ENCODE measurements at regions not wholly inside any gene's neighbourhood (a gene's known extent, or its start where the extent isn't known, plus 50 kb on each side); places are given as distances from the start of the nearest gene placed in this dataset.

DNA sequence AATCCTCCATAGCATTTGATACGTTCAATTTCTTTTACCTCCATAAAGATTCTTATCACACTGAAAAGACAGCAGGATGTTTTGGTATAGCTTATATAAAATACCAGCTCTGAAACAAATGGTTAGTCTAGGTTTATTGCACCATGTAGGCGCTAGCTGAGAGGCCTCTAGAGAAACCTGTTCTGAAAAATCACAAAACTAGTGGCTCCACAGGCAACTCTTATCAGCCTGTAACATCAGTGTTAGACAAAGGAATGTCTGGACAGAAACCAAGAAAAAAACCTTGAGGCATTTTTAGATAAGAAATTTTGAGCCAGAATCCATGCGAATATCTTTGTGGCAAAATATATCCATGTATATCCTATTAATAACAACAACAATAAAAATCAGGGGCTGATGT is 440.4 kb upstream of the MAP2 start:
- Histone ChIP-seq H3K23me2 (ENCODE audit: insufficient read length, low read depth, low read length, poor library complexity, severe bottlenecking) (no peaks in the 10 kb centered on the region), H3K79me2 (ENCODE audit: insufficient read depth, low read length) (no peaks in the 10 kb centered on the region), H3K9me3 (ENCODE audit: control insufficient read depth, low read depth, low read length) (no peaks in the 10 kb centered on the region), H2BK12ac (ENCODE audit: insufficient read length, low read depth, low read length) (no peak overlapping the region), H2AFZ (ENCODE audit: low read length) (no peak overlapping the region), H4K5ac (ENCODE audit: insufficient read length, low read depth, low read length) (no peak overlapping the region), H2AK5ac (ENCODE audit: insufficient read length, low read length) (no peak overlapping the region), H3K23ac (ENCODE audit: insufficient read length, low read depth, low read length) (no peak overlapping the region), H3K4me1 (ENCODE audit: insufficient read depth, low read length) (no peaks in the 10 kb centered on the region), H3K4me2 (ENCODE audit: insufficient read depth, insufficient read length, low read length) (no peak overlapping the region), H3K4ac (ENCODE audit: low read depth, low read length) (no peak overlapping the region), H3T11ph (ENCODE audit: low read length) (no peak overlapping the region), H4K8ac (replicated peaks; ENCODE audit: insufficient read length, low read depth, low read length) (no peak overlapping the region), H4K91ac (ENCODE audit: insufficient read length, low read depth, low read length) (no peak overlapping the region), H3K18ac (ENCODE audit: insufficient read length, low read depth, low read length) (no peak overlapping the region), H2BK20ac (ENCODE audit: low read depth, low read length, poor library complexity, severe bottlenecking) (no peak overlapping the region), H2BK120ac (ENCODE audit: low read depth, low read length, poor library complexity, severe bottlenecking) (no peak overlapping the region), H3K14ac (ENCODE audit: insufficient read depth, low read length) (no peak overlapping the region), H3K9ac (ENCODE audit: extremely low read depth, insufficient read length, low read length) (no peak overlapping the region), H2BK5ac (ENCODE audit: insufficient read length, low read length) (no peak overlapping the region), H3K56ac (ENCODE audit: insufficient read length, low read depth, low read length) (no peak overlapping the region), H3K27ac (ENCODE audit: insufficient read length, low read depth, low read length) (no peak overlapping the region), H2BK15ac (ENCODE audit: low read depth, low read length) (no peak overlapping the region), H3K79me1 (ENCODE audit: insufficient read depth, low read depth, low read length, poor library complexity, severe bottlenecking) (no peaks in the 10 kb centered on the region), H4K20me1 (ENCODE audit: control insufficient read depth, insufficient read depth, insufficient read length) (no peaks in the 10 kb centered on the region), H3K27me3 (ENCODE audit: insufficient read depth, low read length) (no peaks in the 10 kb centered on the region; the same call in 1 of the 2 replicates)
- H3K4me1 Mint-ChIP-seq: no peaks in the 10 kb centered on the region; a peak in 1 of 4 replicates
- DNase-seq: no peak
- no peaks in the 10 kb centered on the region for H3K27me3 Mint-ChIP-seq (ENCODE audit: low read depth)
- TF ChIP-seq, protein P1, sequence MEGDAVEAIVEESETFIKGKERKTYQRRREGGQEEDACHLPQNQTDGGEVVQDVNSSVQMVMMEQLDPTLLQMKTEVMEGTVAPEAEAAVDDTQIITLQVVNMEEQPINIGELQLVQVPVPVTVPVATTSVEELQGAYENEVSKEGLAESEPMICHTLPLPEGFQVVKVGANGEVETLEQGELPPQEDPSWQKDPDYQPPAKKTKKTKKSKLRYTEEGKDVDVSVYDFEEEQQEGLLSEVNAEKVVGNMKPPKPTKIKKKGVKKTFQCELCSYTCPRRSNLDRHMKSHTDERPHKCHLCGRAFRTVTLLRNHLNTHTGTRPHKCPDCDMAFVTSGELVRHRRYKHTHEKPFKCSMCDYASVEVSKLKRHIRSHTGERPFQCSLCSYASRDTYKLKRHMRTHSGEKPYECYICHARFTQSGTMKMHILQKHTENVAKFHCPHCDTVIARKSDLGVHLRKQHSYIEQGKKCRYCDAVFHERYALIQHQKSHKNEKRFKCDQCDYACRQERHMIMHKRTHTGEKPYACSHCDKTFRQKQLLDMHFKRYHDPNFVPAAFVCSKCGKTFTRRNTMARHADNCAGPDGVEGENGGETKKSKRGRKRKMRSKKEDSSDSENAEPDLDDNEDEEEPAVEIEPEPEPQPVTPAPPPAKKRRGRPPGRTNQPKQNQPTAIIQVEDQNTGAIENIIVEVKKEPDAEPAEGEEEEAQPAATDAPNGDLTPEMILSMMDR (conservative IDR thresholded peaks at IDR 0.05): no peak
- H3K4me3 Mint-ChIP-seq: no peak overlapping the region
- H3K9me3 Mint-ChIP-seq: peaks cover 0 to 4% of the 10 kb centered on the region in 2 experiments; a peak in 3 of 5 replicates
- H3K27ac Mint-ChIP-seq: no peak overlapping the region
- no CpG with 5 or more reads among the region's 3 CpGs for WGBS (ENCODE audit: extremely low coverage, insufficient read length, low lambda C conversion rate)
- H3K36me3 Mint-ChIP-seq (ENCODE audit: insufficient read depth in 1 of 3, low read depth in 3 of 3): no peaks in the 10 kb centered on the region

Data from H9 (cell line).